ENCODE measurements at regions not wholly inside any gene's neighbourhood (a gene's known extent, or its start where the extent isn't known, plus 50 kb on each side); places are given as distances from the start of the nearest gene placed in this dataset.
A peak's percentile ranks its signal among the peaks of the same experiment; 100 is the strongest.

- DNase-seq (ENCODE audit: low read depth), result no peak
Measured at GRCh38 chr2:241942416-241943208, 73.1 kb downstream of the RTP5 start.

GRCh38 chr2:241943209-241943850 is 73.8 kb downstream of the RTP5 start:
- no peak for DNase-seq (ENCODE audit: low read depth)

GRCh38 chr2:241943961-241944575 is 74.5 kb downstream of the RTP5 start:
- DNase-seq (ENCODE audit: low read depth), result no peak

- DNase-seq (ENCODE audit: low read depth), result no peak
Measured at GRCh38 chr2:241944821-241945220, 75.3 kb downstream of the RTP5 start.

GRCh38 chr2:241945311-241945710 is 75.8 kb downstream of the RTP5 start:
- DNase-seq (ENCODE audit: low read depth), result no peak

GRCh38 chr2:241945803-241946202 is 76.3 kb downstream of the RTP5 start:
- no peak for DNase-seq (ENCODE audit: low read depth)

GRCh38 chr2:241946306-241947003 is 76.9 kb downstream of the RTP5 start:
- no peak for DNase-seq (ENCODE audit: low read depth)

- no peak for DNase-seq (ENCODE audit: low read depth)
Measured at GRCh38 chr2:241947004-241947350, 77.4 kb downstream of the RTP5 start.

- DNase-seq (ENCODE audit: low read depth), result no peak
Measured at GRCh38 chr2:241947401-241947800, 77.9 kb downstream of the RTP5 start.

GRCh38 chr2:241947876-241948275 is 78.3 kb downstream of the RTP5 start:
- DNase-seq (ENCODE audit: low read depth), result no peak

- no peak for DNase-seq (ENCODE audit: low read depth)
Measured at GRCh38 chr2:241948299-241948897, 78.9 kb downstream of the RTP5 start.

- no peak for DNase-seq (ENCODE audit: low read depth)
Measured at GRCh38 chr2:241948901-241949735, 79.6 kb downstream of the RTP5 start.

- DNase-seq (ENCODE audit: low read depth), result no peak
Measured at GRCh38 chr2:241949736-241950412, 80.3 kb downstream of the RTP5 start.

- peak; percentile 60 for DNase-seq (ENCODE audit: low read depth)
Measured at GRCh38 chr2:241950413-241951315, 81.1 kb downstream of the RTP5 start.

- DNase-seq (ENCODE audit: low read depth), result no peak
Measured at GRCh38 chr2:241951316-241951700, 81.8 kb downstream of the RTP5 start.

- no peak for DNase-seq (ENCODE audit: low read depth)
Measured at GRCh38 chr2:241951920-241952319, 82.4 kb downstream of the RTP5 start.

GRCh38 chr2:241952816-241953215 is 83.3 kb downstream of the RTP5 start:
- no peak for DNase-seq (ENCODE audit: low read depth)

- no peak for DNase-seq (ENCODE audit: low read depth)
Measured at GRCh38 chr2:241953324-241953928, 83.9 kb downstream of the RTP5 start.

GRCh38 chr2:241956521-241957110 is 87.1 kb downstream of the RTP5 start:
- DNase-seq (ENCODE audit: low read depth), result no peak
